DMS 273 treated with DMSO at 0.1 percent for 48 hours (cell line): ENCODE measurements at regions not wholly inside any gene's neighbourhood (a gene's known extent, or its start where the extent isn't known, plus 50 kb on each side); places are given as distances from the start of the nearest gene placed in this dataset.

Source experiments
- DNase-seq: peaks from one replicate; lab custom pipeline; 2025; lab: John Stamatoyannopoulos, UW

DNA sequence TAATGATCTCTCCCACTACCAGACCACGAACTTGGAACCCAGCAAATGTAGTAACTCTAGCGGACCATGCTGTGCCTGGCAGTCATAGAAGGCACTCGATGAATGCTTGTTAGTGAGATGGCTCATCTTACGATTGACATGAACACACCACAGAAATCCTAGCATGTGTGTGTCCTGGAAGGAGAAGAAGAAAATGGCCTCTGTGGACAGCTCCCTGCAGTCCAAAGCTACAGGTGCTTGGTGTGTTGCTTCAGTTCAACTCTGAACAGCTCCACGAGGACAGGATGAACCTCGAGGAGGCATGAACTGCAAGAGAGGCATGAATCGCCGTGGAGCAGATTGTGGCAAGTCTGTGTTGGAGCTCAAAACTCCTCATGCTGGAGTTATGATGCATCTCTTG lies 93.5 kb downstream of the KLF6 start:
- DNase-seq: no peak

- no peak for DNase-seq
Measured at GRCh38 chr10:3689871-3690510, 95.0 kb downstream of the KLF6 start.

- no peak for DNase-seq
Measured at GRCh38 chr10:3687510-3688081, 97.4 kb downstream of the KLF6 start.

DNA sequence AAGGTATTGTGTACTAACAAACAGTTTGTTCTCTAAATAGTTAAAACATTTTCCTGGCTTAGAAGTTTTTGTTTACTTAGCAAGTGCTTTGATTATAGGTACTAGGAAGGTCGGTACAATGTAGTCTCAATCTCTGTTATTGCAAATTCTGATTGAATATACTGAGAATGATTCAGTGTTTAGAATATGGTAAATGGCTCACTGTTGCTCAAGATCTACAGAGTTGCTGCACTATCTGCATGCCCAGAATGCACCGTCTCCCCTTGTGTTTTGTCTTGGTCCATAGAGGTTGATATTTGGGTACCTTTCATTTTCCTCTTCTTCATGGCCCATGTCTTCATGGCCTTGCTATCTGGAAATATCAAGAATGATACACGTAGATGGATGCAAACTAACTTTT lies 99.6 kb downstream of the KLF6 start:
- no peak for DNase-seq

DNA sequence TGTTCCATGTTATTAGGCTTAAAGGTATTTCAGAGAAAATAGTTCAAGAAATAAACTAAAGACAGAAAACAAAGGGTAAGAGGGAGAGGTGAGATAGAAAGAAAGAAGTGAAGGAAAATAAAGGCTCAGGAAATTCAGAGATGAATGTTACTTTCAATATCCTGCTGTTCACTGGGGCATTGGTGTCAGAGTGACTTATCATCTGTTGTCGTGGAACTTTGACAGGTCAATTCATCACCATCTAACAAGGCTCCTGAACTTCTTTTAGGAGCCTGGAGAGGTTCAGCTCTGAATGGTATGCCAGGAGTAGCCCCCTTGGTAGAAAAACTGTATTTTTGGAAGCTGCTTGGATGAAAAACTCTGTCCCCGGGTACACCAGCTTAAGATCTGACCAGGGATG lies 100.1 kb downstream of the KLF6 start:
- no peak for DNase-seq

- no peak for DNase-seq
Measured at GRCh38 chr10:3683560-3683959, 101.4 kb downstream of the KLF6 start.

- no peak for DNase-seq
Measured at GRCh38 chr10:3682745-3683144, 102.3 kb downstream of the KLF6 start.

DNA sequence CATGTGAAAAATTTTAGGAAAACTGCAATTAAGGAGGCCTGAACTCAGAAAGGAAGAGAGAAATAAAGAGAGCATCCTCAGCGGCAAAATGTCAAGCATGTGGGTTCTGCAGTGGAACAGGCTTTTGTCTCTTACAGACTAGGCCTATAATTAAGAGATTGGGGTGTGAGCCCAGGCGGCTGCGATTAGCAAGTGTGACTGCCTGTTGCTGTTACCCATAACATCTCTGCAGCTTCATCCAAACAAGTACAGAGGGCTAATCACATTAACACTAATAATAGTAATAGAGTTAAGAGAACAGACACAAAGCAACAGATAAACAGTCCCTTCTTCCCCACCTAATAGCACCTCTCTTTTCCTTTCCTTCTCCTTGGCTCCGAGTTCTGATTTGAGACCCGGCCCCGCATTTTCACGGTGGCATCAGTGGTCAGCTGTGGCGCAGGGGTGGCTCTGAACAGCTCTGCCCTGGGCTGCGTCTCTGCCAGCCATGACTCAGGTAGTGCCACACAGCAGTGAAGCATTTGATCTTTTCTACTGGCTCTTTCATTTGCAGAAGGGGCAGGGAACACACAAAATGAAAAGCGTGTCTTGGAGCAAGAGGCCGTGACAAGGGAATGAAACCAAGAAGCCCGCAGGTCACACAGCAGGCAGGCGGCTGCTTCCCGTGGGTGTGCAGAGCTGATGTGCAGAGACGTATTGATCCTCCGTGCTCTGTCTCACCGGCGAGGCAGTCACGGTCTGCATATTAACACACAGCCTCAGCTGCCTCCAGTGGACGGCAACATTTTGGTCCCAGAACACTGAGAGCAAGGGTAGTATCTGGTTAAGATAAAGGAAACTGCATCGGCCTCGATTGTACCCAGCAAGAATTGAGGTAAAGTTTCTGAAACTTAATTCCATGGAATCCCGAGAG lies 103.1 kb downstream of the KLF6 start:
- DNase-seq: no peak

DNA sequence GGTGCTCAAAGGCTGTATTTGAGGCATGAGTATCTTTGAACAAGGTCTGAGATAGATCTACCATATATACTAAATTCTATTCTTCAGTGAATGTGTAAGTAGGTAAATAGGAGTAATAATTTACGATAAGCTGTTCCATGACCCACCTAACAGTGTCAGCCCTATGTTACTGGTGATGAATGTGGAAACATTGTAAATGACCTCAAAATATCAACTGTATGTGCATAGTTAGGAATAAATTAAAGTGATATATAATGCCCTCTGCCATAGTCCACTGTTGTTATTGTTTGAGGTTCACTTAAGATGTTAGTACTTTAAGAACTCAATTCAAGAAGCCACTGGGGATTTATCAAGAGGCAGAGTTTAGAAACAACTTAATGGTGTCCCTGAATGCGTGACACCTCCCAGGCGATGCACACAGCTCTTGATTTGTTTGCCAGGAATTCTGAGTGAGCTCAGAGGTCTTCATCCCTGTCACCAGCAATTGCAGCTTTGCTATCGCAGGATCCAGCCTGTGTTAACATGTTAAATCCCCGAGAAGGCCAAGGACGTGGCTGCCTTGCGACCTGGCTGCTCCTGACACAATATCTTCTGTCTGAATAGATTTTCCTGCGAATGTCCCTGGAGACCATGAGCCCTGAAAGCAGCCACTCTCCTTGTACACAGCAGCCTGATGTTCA lies 104.9 kb downstream of the KLF6 start:
- no peak for DNase-seq

DNA sequence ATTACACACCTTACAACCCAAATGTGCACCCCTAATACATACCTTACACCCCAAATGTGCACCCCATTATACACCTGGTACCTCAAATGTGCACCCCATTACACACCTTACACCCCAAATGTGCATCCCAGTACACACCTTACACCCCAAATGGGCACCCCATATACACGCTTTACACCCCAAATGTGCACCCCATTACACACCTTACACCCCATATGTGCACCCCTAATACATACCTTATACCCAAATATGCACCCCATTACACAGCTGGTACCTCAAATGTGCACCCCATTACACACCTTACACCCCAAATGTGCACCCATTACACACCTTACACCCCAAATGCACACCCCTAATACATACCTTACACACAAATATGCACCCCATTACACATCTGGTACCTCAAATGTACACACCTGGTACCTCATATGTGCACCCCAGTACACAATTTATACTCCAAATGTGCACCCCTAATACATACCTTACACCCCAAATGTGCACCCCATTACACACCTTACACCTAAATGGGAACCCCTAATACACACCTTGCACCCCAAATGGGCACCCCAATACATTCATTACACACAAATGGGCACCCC lies 106.3 kb downstream of the KLF6 start:
- DNase-seq: no peak

GRCh38 chr10:3676564-3676963 lies 108.4 kb downstream of the KLF6 start:
- no peak for DNase-seq

GRCh38 chr10:3672220-3672619 lies 112.8 kb downstream of the KLF6 start:
- DNase-seq: no peak

DNA sequence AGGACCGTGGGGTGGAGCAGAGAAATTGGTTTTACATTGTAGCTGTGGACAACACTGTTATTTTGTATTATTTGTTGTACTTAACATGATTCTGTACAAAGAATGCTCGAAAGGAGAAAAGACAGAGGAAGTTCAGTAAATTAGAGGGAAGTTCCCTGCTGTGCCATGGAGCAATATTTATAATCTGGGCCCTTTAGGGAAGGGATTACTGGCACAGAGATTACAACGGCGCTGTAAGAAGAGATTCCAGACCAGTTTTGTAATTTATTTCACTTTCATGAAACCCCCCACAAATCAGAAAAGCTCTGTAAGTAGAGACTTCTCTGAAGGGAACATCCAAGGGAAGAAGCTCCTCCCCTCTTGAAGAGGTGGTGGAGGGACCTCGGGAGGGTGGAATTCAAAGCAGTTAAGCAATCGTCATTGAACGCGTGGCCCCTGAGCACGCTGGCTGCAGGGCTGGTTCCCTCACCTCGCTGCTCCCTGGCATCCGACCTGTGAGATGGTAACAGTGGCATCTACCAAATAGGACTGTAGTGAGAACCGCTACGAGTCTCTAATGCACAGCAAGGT lies 113.5 kb downstream of the KLF6 start:
- DNase-seq: no peak

- DNase-seq: no peak
Measured at GRCh38 chr10:3668966-3669330, 116.1 kb downstream of the KLF6 start.

- DNase-seq: no peak
Measured at GRCh38 chr10:3668276-3668965, 116.6 kb downstream of the KLF6 start.

DNA sequence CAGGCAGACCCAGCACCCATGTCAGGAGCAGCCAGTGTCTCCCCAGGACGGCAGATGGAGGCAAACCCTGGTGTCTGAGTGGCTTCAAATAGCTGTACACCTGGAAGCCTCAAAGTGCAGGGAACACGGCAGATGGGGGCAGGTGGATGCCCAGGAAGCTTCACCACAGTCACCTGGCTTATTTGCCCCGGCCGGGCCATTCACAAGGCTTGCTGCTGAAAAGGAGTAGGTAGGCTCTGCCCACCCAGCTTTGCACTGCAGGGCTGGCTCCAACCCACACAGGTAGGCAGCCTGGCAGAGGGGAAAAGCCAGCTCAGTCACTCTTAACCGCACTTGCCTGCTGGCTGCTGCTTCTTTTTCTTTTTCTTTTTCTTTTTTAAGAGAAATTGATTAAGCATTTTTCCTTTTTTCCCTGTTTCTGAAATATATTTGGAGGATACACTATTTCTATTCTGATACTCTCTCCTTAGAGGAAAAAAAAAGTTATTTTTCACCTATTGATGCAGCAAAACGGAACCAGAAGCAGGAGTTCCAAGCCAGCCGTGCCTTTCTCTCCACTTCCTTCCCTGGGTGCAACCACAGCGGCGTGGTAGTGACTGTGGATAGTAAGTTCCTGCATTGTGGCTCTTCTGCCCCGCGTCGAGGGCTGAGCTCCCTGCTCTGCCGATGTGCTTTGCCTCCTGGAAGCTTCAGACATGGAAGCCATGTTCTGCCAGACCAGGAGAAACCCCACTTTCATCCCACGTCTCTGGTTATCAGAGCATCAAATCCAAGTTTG lies 118.3 kb downstream of the KLF6 start:
- no peak for DNase-seq

DNA sequence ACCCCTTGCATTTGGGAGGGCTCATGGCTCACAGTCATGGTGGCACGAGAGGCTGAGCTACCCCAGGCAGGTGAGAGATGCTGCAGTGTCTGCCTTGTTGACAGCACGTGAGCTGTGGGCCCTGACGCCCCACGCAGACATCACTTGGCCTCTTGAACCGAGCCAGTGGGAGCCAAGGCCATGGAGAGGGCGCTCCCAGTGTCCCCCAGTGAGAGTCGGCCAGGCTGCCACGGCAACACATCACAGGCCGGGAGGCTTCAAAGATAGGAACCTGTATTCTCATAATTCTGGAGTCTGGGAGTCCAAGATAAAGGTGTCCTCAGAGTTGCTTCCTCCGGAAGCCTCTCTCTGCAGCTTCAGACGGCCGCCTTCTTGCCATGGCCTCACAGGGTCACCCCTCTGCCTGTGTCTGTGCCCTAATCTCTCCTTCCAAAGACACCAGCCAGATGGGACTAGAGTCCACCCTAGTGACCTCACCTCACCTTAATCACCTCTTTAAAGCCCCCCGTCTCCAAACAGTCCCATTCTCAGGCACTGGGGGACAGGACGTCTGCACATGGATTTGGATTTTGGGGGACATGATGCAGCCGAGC lies 119.6 kb downstream of the KLF6 start:
- no peak for DNase-seq

DNA sequence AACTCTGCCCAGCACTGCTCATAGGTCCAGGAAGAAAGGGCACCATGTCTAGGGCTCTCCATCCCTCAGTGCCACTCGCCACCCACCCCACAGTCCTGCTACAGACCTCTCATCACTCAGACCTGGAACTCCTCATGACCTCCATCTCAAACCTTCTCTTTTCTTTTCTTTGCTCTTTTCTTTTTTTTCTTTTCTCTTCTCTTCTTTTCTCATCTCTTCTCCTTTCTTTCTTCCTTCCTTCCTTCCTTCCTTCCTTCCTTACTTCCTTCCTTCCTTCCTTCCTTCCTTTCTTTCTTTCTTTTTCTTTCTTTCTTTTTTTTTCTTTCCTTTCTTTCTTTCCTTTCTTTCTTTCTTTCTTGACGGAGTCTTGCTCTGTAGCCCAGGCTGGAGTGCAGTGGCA lies 122.2 kb downstream of the KLF6 start:
- DNase-seq: no peak

DNA sequence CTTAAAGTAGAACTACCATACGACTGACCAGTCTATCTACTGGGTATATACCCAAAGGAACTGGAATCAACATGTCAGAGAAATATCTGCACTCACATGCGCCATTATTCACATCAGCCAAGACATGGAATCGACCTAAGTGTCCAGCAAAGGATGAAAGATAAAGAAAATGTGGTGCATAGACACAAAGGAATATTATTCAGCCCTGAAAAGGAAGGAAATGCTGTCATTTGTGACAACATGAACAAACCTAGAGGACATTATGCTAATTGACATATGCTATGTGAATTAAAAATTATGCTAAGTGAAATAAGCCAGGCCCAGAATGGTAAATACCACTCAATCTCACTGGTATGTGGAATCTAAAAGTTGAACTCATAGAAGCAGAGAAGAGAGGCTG lies 123.7 kb downstream of the KLF6 start:
- DNase-seq: no peak

DNA sequence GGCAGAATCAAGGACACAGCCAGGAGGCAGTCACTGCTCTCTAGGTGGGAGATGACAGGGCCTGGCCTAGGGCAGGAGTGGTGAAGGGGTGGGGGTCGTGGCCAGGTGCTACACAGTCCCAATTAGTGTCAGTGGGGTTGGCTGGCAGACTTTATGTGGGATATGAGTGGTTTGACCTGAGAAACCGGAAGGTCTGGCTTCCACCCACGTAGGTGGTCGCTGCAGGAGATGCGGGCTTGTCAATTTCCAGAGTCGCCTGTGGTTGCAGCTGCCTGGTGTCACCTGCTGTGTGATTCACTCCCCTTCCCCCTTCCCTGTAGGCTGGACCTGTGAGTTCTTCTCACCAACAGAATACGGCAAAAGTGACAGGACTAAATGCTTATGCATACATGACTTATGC lies 124.3 kb downstream of the KLF6 start:
- no peak for DNase-seq
